K562 (cell line): ENCODE measurements at regions not wholly inside any gene's neighbourhood (a gene's known extent, or its start where the extent isn't known, plus 50 kb on each side); places are given as distances from the start of the nearest gene placed in this dataset.

Source experiments
- ATAC-seq: fragments of 200-7000 bp; cut with Tn5 transposase; 3 replicates; pipeline ENCODE4 v1.9.1; 2020; ENCODE audit warnings: moderate library complexity
- BruUV-seq: library from RNA; stranded (reverse); fragments of 400-500 nt; replicated peaks from 2 replicates; lab custom pipeline; 2021; lab: Mats Ljungman, UMichigan
- CTCF ChIA-PET: fragments of 300-600 bp; formaldehyde crosslinking; extraction: SDS; loops from one replicate; lab custom pipeline; 2021; ENCODE audit warnings: low intra/inter-chr PET ratio; lab: Yijun Ruan, JAX
- POLR2A ChIA-PET: fragments of 300-600, 350-650 bp; sonication (Branson Sonifier 250); formaldehyde crosslinking; extraction: SDS; loops from one replicate; lab custom pipeline; 2021; ENCODE audit warnings: antibody characterized with exemption, inconsistent platforms; lab: Yijun Ruan, JAX
- DNase-seq, 4 experiments: peaks; one replicate each; pipeline versions ENCODE4 v3.0.0 to v3.0.0-alpha.2; 2011 to 2018; ENCODE audit warnings: low spot score in 3 of 4, mixed read lengths in 3 of 4; ENCODE audit errors: extremely low read depth in 1 of 4
- FAIRE-seq: peaks from 2 replicates; lab custom pipeline; 2011; peaks lifted over from hg19 to GRCh38; lab: Jason Lieb, UNC
- H2AFZ ChIP-seq: 2 replicates; pipeline ENCODE4 v1.6.0; 2011; ENCODE audit warnings: low read depth, low read length, control low read depth, inconsistent platforms
- H3K27ac ChIP-seq: fragments of 200-600 bp; 3 replicates; pipeline ENCODE4 v1.8.0; 2011; ENCODE audit warnings: low read depth, mild to moderate bottlenecking, control low read depth, inconsistent platforms, low read length, moderate library complexity, mixed read lengths; ENCODE audit errors: extremely low read depth
- H3K27me3 ChIP-seq, 2 experiments: fragments of 300-600 bp in 1 of 2; 2 replicates in 1 of 2; 3 replicates in 1 of 2; pipeline versions ENCODE4 v1.6.0 to v1.8.0; 2011; ENCODE audit warnings: inconsistent platforms in 2 of 2, low read length in 2 of 2, mild to moderate bottlenecking in 1 of 2, mixed read lengths in 1 of 2, moderate library complexity in 1 of 2; ENCODE audit not compliant: control insufficient read depth in 2 of 2, insufficient read depth in 2 of 2
- H3K36me3 ChIP-seq: fragments of 300-600 bp; 3 replicates; pipeline ENCODE4 v1.8.0; 2011; ENCODE audit warnings: mild to moderate bottlenecking, low read length, inconsistent platforms; ENCODE audit not compliant: control insufficient read depth, insufficient read depth
- H3K4me1 ChIP-seq, 2 experiments: fragments of 200-600 bp in 1 of 2; replicated peaks in 1 of 2; 2 replicates in 1 of 2; 3 replicates in 1 of 2; pipeline versions ENCODE4 v1.5.1 to v1.8.0; 2011; ENCODE audit warnings: inconsistent platforms in 2 of 2, low read length in 2 of 2, mild to moderate bottlenecking in 1 of 2, mixed read lengths in 1 of 2, moderate library complexity in 1 of 2; ENCODE audit not compliant: control insufficient read depth in 2 of 2, insufficient read depth in 2 of 2
- H3K4me2 ChIP-seq: 2 replicates; pipeline ENCODE4 v1.6.1; 2011; ENCODE audit warnings: low read length, control low read depth, inconsistent platforms, mixed read lengths; ENCODE audit not compliant: insufficient read depth
- H3K4me3 ChIP-seq: fragments of 200-600 bp; sonication (generic), shearing (Covaris generic); 2 replicates; pipeline ENCODE4 v1.5.1; 2016; ENCODE audit warnings: control low read depth, inconsistent platforms
- H3K79me2 ChIP-seq: fragments of 200-600 bp; 3 replicates; pipeline ENCODE4 v1.8.0; 2011; ENCODE audit warnings: low read length, inconsistent platforms; ENCODE audit not compliant: control insufficient read depth, insufficient read depth
- H3K9ac ChIP-seq, 2 experiments: 2 replicates each; pipeline versions ENCODE4 v1.6.0 to v1.6.1; 2011; ENCODE audit warnings: low read depth in 2 of 2, low read length in 2 of 2, control low read depth in 1 of 2, inconsistent platforms in 1 of 2, mild to moderate bottlenecking in 1 of 2, mixed read lengths in 1 of 2; ENCODE audit not compliant: insufficient read depth in 1 of 2
- H3K9me1 ChIP-seq: one replicate; pipeline ENCODE4 v1.6.0; 2011; ENCODE audit warnings: inconsistent platforms, mild to moderate bottlenecking, low read length, moderate library complexity; ENCODE audit not compliant: control insufficient read depth, insufficient read depth
- H3K9me3 ChIP-seq: replicated peaks from 2 replicates; pipeline ENCODE4 v1.5.1; 2011; ENCODE audit warnings: low read depth, low read length, inconsistent platforms; ENCODE audit not compliant: control insufficient read depth, insufficient read depth
- H4K20me1 ChIP-seq: replicated peaks from 2 replicates; pipeline ENCODE4 v1.6.1; 2011; ENCODE audit warnings: low read length, inconsistent platforms, mixed read lengths; ENCODE audit not compliant: control insufficient read depth, insufficient read depth
- ESRRB ChIP-seq: fragments of 250-450 bp; sonication (Bioruptor Pico); IDR thresholded peaks from 2 replicates; pipeline ENCODE4 v1.5.0; 2020; ENCODE audit warnings: mild to moderate bottlenecking, moderate library complexity, borderline replicate concordance
- GTF2F1 ChIP-seq: IDR thresholded peaks from 2 replicates; pipeline ENCODE4 v1.6.1; 2011; ENCODE audit warnings: low read depth, low read length, improper control_type of control experiment
- HOXB6 ChIP-seq: fragments of 250-450 bp; sonication (Bioruptor Pico); IDR thresholded peaks from 2 replicates; pipeline ENCODE4 v1.5.1; 2022; ENCODE audit warnings: mild to moderate bottlenecking, borderline replicate concordance
- KLF13 ChIP-seq: fragments of 450-650 bp; IDR thresholded peaks from 2 replicates; pipeline ENCODE4 v1.6.1; 2016; ENCODE audit warnings: missing genetic modification characterization, low read depth, mild to moderate bottlenecking, missing compliant biosample characterization, moderate library complexity, borderline replicate concordance
- MAX ChIP-seq: sonication (generic); formaldehyde crosslinking; IDR thresholded peaks from 2 replicates; pipeline ENCODE4 v1.9.0; 2022; ENCODE audit warnings: mild to moderate bottlenecking, missing genetic modification reagents
- MYC ChIP-seq, 2 experiments: fragments of 250-450 bp in 1 of 2; sonication (Bioruptor Pico) in 1 of 2; IDR thresholded peaks; 2 replicates each; pipeline versions ENCODE4 v1.5.1 to v1.6.1; 2012 to 2021; ENCODE audit warnings: low read depth in 2 of 2, borderline replicate concordance in 1 of 2, improper control_type of control experiment in 1 of 2, low read length in 1 of 2, mild to moderate bottlenecking in 1 of 2, moderate library complexity in 1 of 2
- PHF21A ChIP-seq: fragments of 450-650 bp; IDR thresholded peaks from 2 replicates; pipeline ENCODE4 v1.6.1; 2017; ENCODE audit warnings: low read depth, borderline replicate concordance
- SAP30 ChIP-seq: fragments of 200-600 bp; sonication (generic); IDR thresholded peaks from 2 replicates; pipeline ENCODE4 v1.6.1; 2012; ENCODE audit warnings: borderline replicate concordance, low read depth, mild to moderate bottlenecking, moderate library complexity, low read length, control low read depth, inconsistent platforms; ENCODE audit not compliant: insufficient read depth, poor library complexity, severe bottlenecking
- SRSF9 ChIP-seq: fragments of 200-400 bp; formaldehyde crosslinking; IDR thresholded peaks from 2 replicates; pipeline ENCODE4 v1.6.1; 2017; ENCODE audit warnings: low read depth, low read length, borderline replicate concordance
- ZNF146 ChIP-seq: IDR thresholded peaks from one replicate; pipeline ENCODE4 v1.6.1; 2018; ENCODE audit warnings: missing compliant biosample characterization; ENCODE audit not compliant: unreplicated experiment
- ZNF347 ChIP-seq: fragments of 450-650 bp; formaldehyde crosslinking; IDR thresholded peaks from 2 replicates; pipeline ENCODE4 v1.4.0; 2020; ENCODE audit warnings: low read depth, mild to moderate bottlenecking, moderate library complexity
- ZNF695 ChIP-seq: fragments of 450-650 bp; formaldehyde crosslinking; IDR thresholded peaks from 2 replicates; pipeline ENCODE4 v1.4.0; 2020; ENCODE audit warnings: mild to moderate bottlenecking, moderate library complexity
- ZNF707 ChIP-seq: fragments of 250-450 bp; sonication (Bioruptor Pico); conservative IDR thresholded peaks from 2 replicates; pipeline ENCODE4 v1.8.0; 2022; ENCODE audit warnings: inconsistent platforms, mild to moderate bottlenecking, moderate library complexity
- WGBS: fragments of 100-300 bp; shearing (Covaris generic); methylation state at CpG from one replicate; pipeline ENCODE4 v1.1.6; 2016; ENCODE audit warnings: low coverage, mixed read lengths; ENCODE audit not compliant: insufficient coverage; ENCODE audit errors: missing lambda C conversion rate; 5-methylcytosine and 5-hydroxymethylcytosine counted together
- in situ Hi-C: fragments of 300-500 bp; cut with MboI; formaldehyde crosslinking; loops from 4 replicates; pipeline ENCODE4 v1.15.0; 2018; ENCODE audit warnings: inconsistent platforms, mixed read lengths
- intact Hi-C: fragments of 100-400 bp; cut with micrococcal nuclease; formaldehyde crosslinking; loops from 2 replicates; pipeline ENCODE4 v1.14.2; 2022
- TF ChIP-seq, protein P1 (sequence below), 2 experiments: fragments of 450-650 bp; IDR thresholded peaks; 2 replicates each; pipeline ENCODE4 v1.6.1; 2016

DNA sequence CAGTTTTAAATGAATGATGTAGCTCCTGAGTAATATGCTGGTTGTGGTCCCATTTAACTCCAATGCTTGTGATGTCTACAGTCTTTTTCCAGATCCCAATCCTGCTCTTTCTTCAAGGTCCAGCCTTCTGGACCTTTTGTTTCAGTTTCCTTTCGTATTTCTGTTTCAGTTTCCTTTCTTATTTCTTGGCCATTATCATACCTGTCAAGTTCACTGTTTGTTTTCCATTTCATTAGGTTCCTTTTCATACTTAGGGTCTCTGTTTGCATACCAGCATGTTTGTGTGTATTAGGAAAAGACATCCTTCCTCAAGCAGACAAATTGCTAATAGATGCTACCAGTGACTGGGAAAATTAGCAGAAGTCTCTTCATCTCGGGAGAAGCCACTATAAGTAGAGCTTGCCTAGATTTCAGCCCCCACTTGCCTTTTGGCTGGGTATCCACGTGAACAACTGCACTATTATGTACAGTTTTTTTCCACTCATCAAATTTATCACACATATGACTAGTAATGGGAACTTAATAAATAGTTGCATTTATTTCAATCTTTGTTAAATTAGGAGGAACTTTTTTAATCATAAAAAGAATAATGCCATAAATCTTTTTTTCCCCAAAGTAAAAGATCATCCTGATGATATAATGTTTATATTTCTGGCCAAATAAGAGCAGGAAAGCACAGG lies 583.4 kb downstream of the BCKDHB start:
- in situ Hi-C loops = no loop called here
- 0% methylated on average over 3 of the region's 3 CpGs for WGBS
- Histone ChIP-seq H3K9ac (no peak overlapping the region), H3K9me1 (no peaks in the 10 kb centered on the region), H3K4me1 (no peaks in the 10 kb centered on the region), H3K27me3 (no peaks in the 10 kb centered on the region), H3K4me2 (no peak overlapping the region), H2AFZ (no peak overlapping the region), H4K20me1 (no peaks in the 10 kb centered on the region), H3K9me3 (no peaks in the 10 kb centered on the region), H3K36me3 (no peaks in the 10 kb centered on the region), H3K27ac (no peak overlapping the region), H3K79me2 (no peaks in the 10 kb centered on the region), H3K4me3 (no peak overlapping the region)
- intact Hi-C loops = no loop called here
- CTCF ChIA-PET = no interaction called here
- DNase-seq (no peak), ATAC-seq (no peak), FAIRE-seq (no peak)
- POLR2A ChIA-PET = no interaction called here
- BruUV-seq = no TSS peak
- no peak for TF ChIP-seq GTF2F1

DNA sequence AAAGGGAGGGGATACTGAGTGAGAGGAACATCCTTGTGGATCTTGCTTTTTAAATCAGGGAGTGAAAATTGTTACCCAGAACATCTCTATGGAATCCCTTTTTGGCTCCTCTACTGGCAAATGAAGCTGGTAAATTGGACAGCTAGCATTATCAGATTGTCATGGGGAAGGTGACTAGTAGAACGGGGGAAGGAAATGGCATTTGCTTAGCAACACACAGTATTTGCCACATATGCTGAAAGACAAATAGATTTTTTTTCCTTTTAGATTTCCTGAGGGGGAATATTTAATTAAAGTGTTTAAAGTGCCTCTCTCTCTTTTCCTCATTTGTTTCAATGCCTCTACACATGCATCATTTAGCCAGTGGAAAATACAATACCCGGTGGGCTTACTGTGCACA lies 573.5 kb downstream of the BCKDHB start:
- DNase-seq = no peak
- ATAC-seq = no peak
- H3K4me1 ChIP-seq = no peaks in the 10 kb centered on the region
- H3K27me3 ChIP-seq = no peaks in the 10 kb centered on the region
- no peaks in the 10 kb centered on the region for H3K9me1 ChIP-seq
- H4K20me1 ChIP-seq = no peaks in the 10 kb centered on the region
- intact Hi-C loops = no loop called here
- CTCF ChIA-PET = no interaction called here
- no TSS peak for BruUV-seq
- no peaks in the 10 kb centered on the region for H3K36me3 ChIP-seq
- no peak overlapping the region for H3K4me3 ChIP-seq
- WGBS = 0% methylated on average over 2 of the region's 2 CpGs
- FAIRE-seq = no peak
- H3K9me3 ChIP-seq = 0 out of 2 replicates have a peak, but pooled peaks cover 2% of the 10 kb centered on the region
- POLR2A ChIA-PET = no interaction called here
- H2AFZ ChIP-seq = no peak overlapping the region
- H3K79me2 ChIP-seq = no peaks in the 10 kb centered on the region
- in situ Hi-C loops = no loop called here
- H3K9ac ChIP-seq = no peak overlapping the region
- H3K27ac ChIP-seq = no peak overlapping the region
- no peak overlapping the region for H3K4me2 ChIP-seq
- no peak for TF ChIP-seq KLF13 (tag)
- TF ChIP-seq MYC (IDR thresholded peaks at IDR 0.05; ENCODE audit: low read depth, low read length) = no peak
- TF ChIP-seq MYC (CRISPR knock-in tag; IDR thresholded peaks at IDR 0.05; ENCODE audit: borderline replicate concordance, low read depth) = no peak
- no peak for TF ChIP-seq ZNF146
- TF ChIP-seq, protein P1, sequence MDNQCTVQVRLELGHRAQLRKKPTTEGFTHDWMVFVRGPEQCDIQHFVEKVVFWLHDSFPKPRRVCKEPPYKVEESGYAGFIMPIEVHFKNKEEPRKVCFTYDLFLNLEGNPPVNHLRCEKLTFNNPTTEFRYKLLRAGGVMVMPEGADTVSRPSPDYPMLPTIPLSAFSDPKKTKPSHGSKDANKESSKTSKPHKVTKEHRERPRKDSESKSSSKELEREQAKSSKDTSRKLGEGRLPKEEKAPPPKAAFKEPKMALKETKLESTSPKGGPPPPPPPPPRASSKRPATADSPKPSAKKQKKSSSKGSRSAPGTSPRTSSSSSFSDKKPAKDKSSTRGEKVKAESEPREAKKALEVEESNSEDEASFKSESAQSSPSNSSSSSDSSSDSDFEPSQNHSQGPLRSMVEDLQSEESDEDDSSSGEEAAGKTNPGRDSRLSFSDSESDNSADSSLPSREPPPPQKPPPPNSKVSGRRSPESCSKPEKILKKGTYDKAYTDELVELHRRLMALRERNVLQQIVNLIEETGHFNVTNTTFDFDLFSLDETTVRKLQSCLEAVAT (IDR thresholded peaks at IDR 0.05) = no peak
- no peak for TF ChIP-seq ESRRB
- TF ChIP-seq SAP30 = no peak
- no peak for TF ChIP-seq PHF21A
- TF ChIP-seq SRSF9 = no peak
- no peak for TF ChIP-seq ZNF347 (CRISPR knock-in tag)
- no peak for TF ChIP-seq ZNF695 (CRISPR knock-in tag)
- TF ChIP-seq ZNF707 (CRISPR knock-in tag) = no peak
- TF ChIP-seq MAX (CRISPR knock-in tag) = no peak
- no peak for TF ChIP-seq HOXB6 (CRISPR knock-in tag)
